Astrocyte of the cerebellum (primary cell): ENCODE measurements at regions not wholly inside any gene's neighbourhood (a gene's known extent, or its start where the extent isn't known, plus 50 kb on each side); places are given as distances from the start of the nearest gene placed in this dataset.

Source experiments
- DNase-seq: peaks from one replicate; pipeline ENCODE4 v3.0.0-alpha.2; 2011; ENCODE audit warnings: low read depth
- H3K4me3 ChIP-seq: 2 replicates; pipeline ENCODE4 v1.5.1; 2011; ENCODE audit warnings: mild to moderate bottlenecking, low read depth, low read length, moderate library complexity
- CTCF ChIP-seq: IDR thresholded peaks from 2 replicates; pipeline ENCODE4 v1.5.1; 2012; ENCODE audit warnings: low read length, low read depth, moderate library complexity, mild to moderate bottlenecking; ENCODE audit errors: missing control alignments
- in situ Hi-C: cut with HindIII; loops from 2 replicates; pipeline ENCODE4 v1.10.0; 2017; ENCODE audit warnings: low sequenced_read_pairs

- in situ Hi-C loops: no loop called here
- no peak for DNase-seq
- TF ChIP-seq CTCF: no peak
- H3K4me3 ChIP-seq: no peak overlapping the region
Measured at GRCh38 chr3:177563792-177564191, 366.5 kb upstream of the TBL1XR1 start.

GRCh38 chr3:177565981-177566380 is 368.7 kb upstream of the TBL1XR1 start:
- TF ChIP-seq CTCF: no peak
- in situ Hi-C loops: no loop called here
- H3K4me3 ChIP-seq: no peak overlapping the region
- DNase-seq: no peak

DNA sequence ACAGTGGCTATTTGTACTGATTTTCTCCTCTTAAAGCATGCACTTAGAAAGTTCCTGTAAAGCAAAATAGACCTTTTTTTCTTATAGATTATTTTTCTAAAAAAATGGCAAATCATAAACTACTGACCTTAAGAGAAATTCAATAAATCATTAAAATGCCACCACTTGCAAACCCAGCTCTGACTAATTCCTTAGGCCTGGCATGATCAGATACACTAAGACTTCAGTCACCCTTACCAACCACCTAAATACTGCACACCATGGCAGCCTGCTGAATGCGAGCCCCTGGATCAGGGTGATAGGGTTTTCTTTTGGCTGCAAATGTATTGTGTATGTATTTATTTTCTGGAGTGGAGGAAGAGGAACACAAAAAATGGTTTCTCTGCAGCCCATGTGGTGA is 370.6 kb upstream of the TBL1XR1 start:
- H3K4me3 ChIP-seq: no peak overlapping the region
- in situ Hi-C loops: no loop called here
- no peak for DNase-seq
- TF ChIP-seq CTCF: no peak

- in situ Hi-C loops: no loop called here
- TF ChIP-seq CTCF: no peak
- H3K4me3 ChIP-seq: no peak overlapping the region
- no peak for DNase-seq
Measured at GRCh38 chr3:177569193-177569592, 371.9 kb upstream of the TBL1XR1 start.

DNA sequence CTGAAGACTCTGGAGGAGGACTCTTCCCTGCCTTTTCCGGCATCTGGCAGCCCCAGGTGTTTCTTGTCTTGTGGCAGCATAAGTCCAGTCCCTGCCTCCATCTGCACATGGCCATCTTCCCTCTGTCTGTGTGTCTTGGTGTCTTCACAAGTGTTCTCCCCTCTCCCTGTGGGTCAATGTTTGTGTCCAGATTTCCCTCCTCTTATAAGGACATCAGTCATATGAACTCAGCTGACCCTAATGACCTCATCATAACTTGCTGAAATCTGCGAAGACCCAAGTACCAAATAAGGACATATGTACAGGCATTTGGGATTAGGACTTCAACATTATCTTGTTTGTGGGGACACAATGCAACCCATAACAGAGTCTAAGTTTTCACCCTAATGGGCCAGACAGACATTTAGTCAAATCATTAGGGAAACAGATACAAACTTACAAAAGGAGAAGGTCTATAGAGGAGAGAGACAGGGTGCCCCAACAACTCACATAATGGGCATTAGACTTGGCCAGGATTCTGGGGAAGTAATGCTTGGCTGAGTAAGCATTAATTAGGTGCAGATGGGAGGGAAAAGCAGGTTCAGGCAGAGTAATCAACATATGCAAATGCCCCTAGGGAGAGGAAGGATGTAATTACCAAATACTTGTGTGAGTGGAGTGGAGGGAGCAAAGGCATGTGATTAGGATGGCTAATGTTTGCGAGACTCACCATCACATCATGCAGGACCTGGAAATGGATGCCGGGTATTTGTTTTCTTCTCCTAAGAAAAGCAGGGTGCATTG is 372.8 kb upstream of the TBL1XR1 start:
- no peak for DNase-seq
- in situ Hi-C loops: no loop called here

GRCh38 chr3:177571271-177571943 is 374.1 kb upstream of the TBL1XR1 start:
- in situ Hi-C loops: no loop called here
- no peak for DNase-seq
- TF ChIP-seq CTCF: no peak
- no peak overlapping the region for H3K4me3 ChIP-seq

More for the DNA sequence above, 372.8 kb upstream of the TBL1XR1 start:
- H3K4me3 ChIP-seq: no peak overlapping the region
- no peak for TF ChIP-seq CTCF
